Transverse colon (tissue), 4 donors: ENCODE measurements at regions not wholly inside any gene's neighbourhood (a gene's known extent, or its start where the extent isn't known, plus 50 kb on each side); places are given as distances from the start of the nearest gene placed in this dataset.

Experiments used
- DNase-seq: peaks from one replicate; pipeline ENCODE4 v3.0.0-alpha.2; 2019
- H3K27ac ChIP-seq, 4 donors: fragments of 200-600 bp; sonication (generic); 2 replicates each; pipeline ENCODE4 v1.5.1; 2016 to 2018; ENCODE audit warnings: inconsistent platforms in 4 of 4
- H3K27me3 ChIP-seq: fragments of 200-600 bp; sonication (generic); 2 replicates; pipeline ENCODE4 v1.5.1; 2017; ENCODE audit warnings: inconsistent platforms
- H3K36me3 ChIP-seq, 4 donors: fragments of 200-600 bp; sonication (generic); 2 replicates each; pipeline ENCODE4 v1.5.1; 2017 to 2019; ENCODE audit warnings: inconsistent platforms in 4 of 4
- H3K4me1 ChIP-seq, 4 donors: fragments of 200-600 bp; sonication (generic); 2 replicates each; pipeline ENCODE4 v1.5.1; 2017 to 2020; ENCODE audit warnings: inconsistent platforms in 4 of 4
- H3K4me3 ChIP-seq, 4 donors: fragments of 200-600 bp; sonication (generic); 1 replicate in 1 of 4; 2 replicates in 3 of 4; pipeline versions ENCODE4 v1.5.1 to v1.6.1; 2017 to 2019; ENCODE audit warnings: inconsistent platforms in 4 of 4
- H3K9me3 ChIP-seq, 2 donors: fragments of 200-600 bp; sonication (generic); 2 replicates each; pipeline ENCODE4 v1.5.1; 2017 to 2019; ENCODE audit warnings: inconsistent platforms in 2 of 2
- EP300 ChIP-seq: sonication (generic); formaldehyde crosslinking; IDR thresholded peaks from one replicate; pipeline ENCODE4 v1.6.1; 2017; ENCODE audit warnings: antibody characterized with exemption, low read depth
- POLR2A ChIP-seq: fragments of 450-650 bp; IDR thresholded peaks from one replicate; pipeline ENCODE4 v1.6.1; 2016; ENCODE audit warnings: antibody characterized with exemption, mild to moderate bottlenecking, moderate library complexity
- POLR2AphosphoS5 ChIP-seq, 3 donors: sonication (generic); formaldehyde crosslinking; IDR thresholded peaks; one replicate each; pipeline ENCODE4 v1.6.1; 2016; ENCODE audit warnings: antibody characterized with exemption in 3 of 3
- WGBS, 2 donors: methylation state at CpG; one replicate each; pipeline ENCODE4 v1.1.5; 2018; ENCODE audit warnings: low coverage in 1 of 2; 5-methylcytosine and 5-hydroxymethylcytosine counted together
- in situ Hi-C, 4 donors: fragments of 200-750 bp; cut with MboI; loops; one replicate each; pipeline versions ENCODE4 v1.15.0 to v1.15.1; 2017; ENCODE audit warnings: low sequenced_read_pairs in 3 of 4, low pct_ligation_motif_present in 1 of 4, low pct_unique_long_range_greater_than_20kb in 1 of 4
- intact Hi-C: fragments of 100-400 bp; cut with DNase I; formaldehyde crosslinking; loops from one replicate; pipeline ENCODE4 v1.15.1; 2023; ENCODE audit warnings: low total_unique reads
- TF ChIP-seq, protein P1 (sequence below), 5 experiments: fragments of 200-600 bp in 3 of 5; fragments of 450-650 bp in 2 of 5; sonication (generic) in 3 of 5; IDR thresholded peaks; 1 replicate in 2 of 5; 2 replicates in 3 of 5; pipeline ENCODE4 v1.5.1; 2016 to 2017; ENCODE audit warnings: antibody characterized with exemption in 5 of 5, inconsistent platforms in 3 of 5, mild to moderate bottlenecking in 2 of 5, moderate library complexity in 1 of 5

DNA sequence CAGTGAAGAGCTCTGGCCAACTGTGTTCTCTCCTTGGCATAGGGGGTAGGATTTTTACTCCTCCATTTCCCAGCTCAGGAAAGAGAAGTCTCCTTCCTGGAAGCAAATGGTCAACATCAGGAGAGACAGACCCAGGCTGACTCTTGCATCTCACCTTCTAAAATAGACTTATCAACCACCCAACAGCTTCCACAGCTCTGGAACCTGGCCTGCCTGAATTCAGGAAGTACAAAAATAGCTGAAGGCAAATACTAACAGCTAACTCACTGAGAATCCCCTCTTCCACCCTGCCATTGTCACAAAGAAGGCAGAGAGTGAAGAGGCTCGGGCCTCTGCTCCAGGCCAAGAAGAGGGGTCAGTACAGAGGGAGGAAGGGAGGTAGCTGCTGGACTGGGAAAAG, 213.6 kb downstream of the NXPE2 start:
- peaks cover 21% of the 10 kb centered on the region for H3K27me3 ChIP-seq
- no peaks in the 10 kb centered on the region for H3K4me1 ChIP-seq
- H3K27ac ChIP-seq: no peak overlapping the region
- no peaks in the 10 kb centered on the region for H3K36me3 ChIP-seq
- H3K9me3 ChIP-seq: no peaks in the 10 kb centered on the region
- in situ Hi-C loops: no loop called here
- no peak overlapping the region for H3K4me3 ChIP-seq
- 75 to 79% methylated on average over 1 of the region's 1 CpG for WGBS, 2 donors
- intact Hi-C loops: no loop called here
- no peak for TF ChIP-seq POLR2A
- no peak for TF ChIP-seq POLR2AphosphoS5 (IDR thresholded peaks at IDR 0.05)
- TF ChIP-seq, protein P1, sequence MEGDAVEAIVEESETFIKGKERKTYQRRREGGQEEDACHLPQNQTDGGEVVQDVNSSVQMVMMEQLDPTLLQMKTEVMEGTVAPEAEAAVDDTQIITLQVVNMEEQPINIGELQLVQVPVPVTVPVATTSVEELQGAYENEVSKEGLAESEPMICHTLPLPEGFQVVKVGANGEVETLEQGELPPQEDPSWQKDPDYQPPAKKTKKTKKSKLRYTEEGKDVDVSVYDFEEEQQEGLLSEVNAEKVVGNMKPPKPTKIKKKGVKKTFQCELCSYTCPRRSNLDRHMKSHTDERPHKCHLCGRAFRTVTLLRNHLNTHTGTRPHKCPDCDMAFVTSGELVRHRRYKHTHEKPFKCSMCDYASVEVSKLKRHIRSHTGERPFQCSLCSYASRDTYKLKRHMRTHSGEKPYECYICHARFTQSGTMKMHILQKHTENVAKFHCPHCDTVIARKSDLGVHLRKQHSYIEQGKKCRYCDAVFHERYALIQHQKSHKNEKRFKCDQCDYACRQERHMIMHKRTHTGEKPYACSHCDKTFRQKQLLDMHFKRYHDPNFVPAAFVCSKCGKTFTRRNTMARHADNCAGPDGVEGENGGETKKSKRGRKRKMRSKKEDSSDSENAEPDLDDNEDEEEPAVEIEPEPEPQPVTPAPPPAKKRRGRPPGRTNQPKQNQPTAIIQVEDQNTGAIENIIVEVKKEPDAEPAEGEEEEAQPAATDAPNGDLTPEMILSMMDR (IDR thresholded peaks at IDR 0.05): no peak
- TF ChIP-seq EP300: no peak
- DNase-seq: no peak

DNA sequence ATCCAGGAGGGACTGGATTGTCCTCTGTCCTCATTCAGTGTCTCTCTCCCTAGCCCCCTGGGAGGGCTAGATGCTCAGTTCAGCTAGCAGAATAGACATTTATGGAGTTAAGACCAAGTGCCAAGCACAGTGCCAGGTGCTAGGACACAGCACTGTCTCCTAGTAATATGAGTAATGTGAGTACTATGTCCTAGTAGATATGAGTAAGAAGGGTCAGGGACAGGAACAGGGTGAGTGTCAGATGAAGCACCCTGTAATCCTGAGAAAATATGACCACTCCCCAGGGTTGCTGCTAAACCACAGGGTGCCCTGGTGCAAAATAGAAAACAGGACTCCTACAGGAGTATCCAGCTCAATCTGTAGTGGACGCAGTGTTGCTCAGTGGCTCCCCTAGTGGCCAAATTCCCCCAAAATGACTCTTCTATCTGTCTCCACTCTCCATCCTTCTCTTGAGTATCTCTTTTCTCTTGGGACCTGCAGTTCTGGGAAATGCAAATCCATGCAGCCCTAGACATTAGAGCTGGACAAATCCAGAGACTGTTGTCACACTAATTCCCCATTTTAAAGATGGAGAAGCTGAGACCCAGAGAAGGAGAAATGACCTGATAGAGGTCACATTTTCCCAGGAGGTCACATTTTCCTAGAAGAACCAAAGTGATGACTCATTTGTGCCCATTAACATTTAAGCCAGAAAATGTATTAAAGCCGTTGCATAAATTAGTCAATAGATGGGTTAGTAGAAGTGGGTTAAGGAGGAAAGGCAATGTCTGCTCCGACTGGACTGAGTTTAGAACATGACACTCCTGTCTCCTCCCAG, 214.3 kb downstream of the NXPE2 start:
- Histone ChIP-seq H3K36me3 (no peaks in the 10 kb centered on the region), H3K27ac (no peak overlapping the region), H3K27me3 (peaks cover 21% of the 10 kb centered on the region), H3K4me1 (no peaks in the 10 kb centered on the region), H3K4me3 (no peak overlapping the region), H3K9me3 (no peaks in the 10 kb centered on the region)
- in situ Hi-C loops: no loop called here
- no peak for TF ChIP-seq EP300
- TF ChIP-seq, protein P1 (IDR thresholded peaks at IDR 0.05): peak in 3 of 5 experiments; percentile 11 to 39 (median 29)
- DNase-seq: no peak
- 71 to 84% methylated on average over 1 to 3 of the region's 3 CpGs for WGBS, 2 donors
- intact Hi-C loops: no loop called here

DNA sequence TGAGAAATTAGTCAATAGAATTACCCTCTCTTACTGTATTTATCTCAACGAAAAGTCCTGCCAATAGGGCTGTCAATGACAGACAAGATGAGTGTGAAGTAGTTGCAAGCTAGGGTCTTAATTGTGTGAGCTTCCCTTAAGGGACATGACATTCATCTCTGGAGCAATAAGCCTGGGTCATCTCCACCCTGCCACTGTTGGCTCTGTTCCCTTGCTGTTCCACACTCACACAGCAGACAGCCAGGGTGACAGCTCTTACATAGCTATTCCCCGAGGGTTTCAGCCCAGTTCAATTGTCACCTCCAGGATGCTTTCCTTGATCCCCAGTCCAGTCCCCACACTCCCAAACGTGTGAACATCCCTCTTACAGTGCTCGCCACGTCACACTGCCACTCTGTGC, 215.0 kb downstream of the NXPE2 start:
- no peaks in the 10 kb centered on the region for H3K4me1 ChIP-seq
- no peaks in the 10 kb centered on the region for H3K36me3 ChIP-seq
- no peak overlapping the region for H3K27ac ChIP-seq
- H3K4me3 ChIP-seq: no peak overlapping the region
- H3K27me3 ChIP-seq: peaks cover 21% of the 10 kb centered on the region
- 80% methylated on average over 1 to 5 of the region's 5 CpGs for WGBS, 2 donors
- intact Hi-C loops: no loop called here
- DNase-seq: no peak
- no peaks in the 10 kb centered on the region for H3K9me3 ChIP-seq
- in situ Hi-C loops: no loop called here
- TF ChIP-seq EP300: no peak
- TF ChIP-seq, protein P1 (IDR thresholded peaks at IDR 0.05): no peak
- TF ChIP-seq POLR2A: no peak
- TF ChIP-seq POLR2AphosphoS5 (IDR thresholded peaks at IDR 0.05): no peak

DNA sequence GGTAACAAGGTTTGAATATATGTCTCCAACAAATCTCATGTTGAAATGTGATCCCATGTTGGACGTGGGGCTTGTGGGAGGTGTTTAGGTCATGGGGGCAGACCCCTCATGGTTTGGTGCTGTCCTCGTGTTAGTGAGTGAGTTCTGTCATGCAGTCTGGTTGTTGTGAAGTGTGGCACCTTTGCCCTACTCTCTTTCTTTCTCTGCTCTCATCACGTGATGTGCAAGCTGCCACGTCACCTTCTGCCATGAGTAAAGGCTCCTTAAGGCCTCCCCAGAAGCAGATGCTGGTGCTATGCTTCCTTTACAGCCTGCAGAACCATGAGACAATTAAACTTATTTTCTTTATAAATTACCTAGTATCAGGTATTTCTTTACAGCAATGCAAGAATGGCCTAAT, 218.3 kb downstream of the NXPE2 start:
- TF ChIP-seq, protein P1 (IDR thresholded peaks at IDR 0.05): no peak
- TF ChIP-seq EP300: no peak
- in situ Hi-C loops: no loop called here
- 63% methylated on average over 4 of the region's 4 CpGs; no CpG with 5 or more reads in 1 of the 2 donors for WGBS, 2 donors
- no peaks in the 10 kb centered on the region for H3K36me3 ChIP-seq
- H3K27ac ChIP-seq: no peak overlapping the region
- no peaks in the 10 kb centered on the region for H3K27me3 ChIP-seq
- intact Hi-C loops: no loop called here
- no peak for DNase-seq
- no peaks in the 10 kb centered on the region for H3K9me3 ChIP-seq
- no peak overlapping the region for H3K4me3 ChIP-seq
- no peaks in the 10 kb centered on the region for H3K4me1 ChIP-seq
